GM20000 (cell line): ENCODE measurements at regions not wholly inside any gene's neighbourhood (a gene's known extent, or its start where the extent isn't known, plus 50 kb on each side); places are given as distances from the start of the nearest gene placed in this dataset.

ENCODE experiments used
- DNase-seq: peaks from one replicate; pipeline ENCODE4 v3.0.0; 2012; ENCODE audit warnings: low spot score
- CTCF ChIP-seq: IDR thresholded peaks from 2 replicates; pipeline ENCODE4 v1.5.1; 2012; ENCODE audit warnings: mild to moderate bottlenecking, control low read depth; ENCODE audit errors: extremely low read depth, missing control alignments

DNA sequence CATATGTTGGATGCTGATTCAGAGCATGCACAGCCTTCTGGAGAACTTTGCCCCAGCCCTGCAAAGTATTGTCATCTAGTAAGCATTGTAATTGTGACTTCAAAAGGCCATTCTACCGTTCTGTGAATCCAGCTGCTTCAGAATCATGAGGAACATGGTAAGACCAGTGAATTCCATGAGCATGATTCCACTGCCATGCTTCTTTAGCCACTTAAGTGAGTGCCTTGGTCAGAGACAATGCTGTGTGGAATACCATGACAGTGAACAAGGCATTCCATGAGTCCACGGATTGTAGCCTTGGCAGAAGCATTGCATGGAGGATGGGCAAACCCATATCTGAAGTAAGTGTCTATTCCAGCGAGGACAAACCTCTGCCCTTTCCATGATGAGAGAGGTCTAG lies 123.7 kb downstream of the S1PR1 start:
- TF ChIP-seq CTCF, result no peak
- DNase-seq, result no peak

DNA sequence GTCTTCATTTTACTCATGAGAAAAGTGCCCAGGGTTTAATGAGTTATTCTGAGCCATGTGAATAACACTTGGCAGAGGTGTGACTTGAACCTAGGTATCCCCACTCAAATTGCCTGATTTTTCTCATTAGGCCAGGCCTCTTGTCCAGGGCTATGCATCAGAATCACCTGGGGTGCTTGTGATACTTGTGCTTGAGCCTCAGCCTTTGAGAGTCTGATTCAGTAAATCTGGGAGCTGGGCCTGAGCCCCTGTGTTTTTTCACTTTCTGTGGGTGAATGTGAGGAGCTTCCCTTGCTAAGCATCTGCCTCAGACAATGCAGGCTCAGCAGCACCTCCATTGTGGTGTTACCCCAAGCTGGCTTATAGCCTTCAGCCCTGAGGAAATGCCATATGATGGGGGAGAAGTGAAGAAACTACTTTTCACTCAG lies 127.1 kb downstream of the S1PR1 start:
- no peak for TF ChIP-seq CTCF
- DNase-seq, result no peak

DNA sequence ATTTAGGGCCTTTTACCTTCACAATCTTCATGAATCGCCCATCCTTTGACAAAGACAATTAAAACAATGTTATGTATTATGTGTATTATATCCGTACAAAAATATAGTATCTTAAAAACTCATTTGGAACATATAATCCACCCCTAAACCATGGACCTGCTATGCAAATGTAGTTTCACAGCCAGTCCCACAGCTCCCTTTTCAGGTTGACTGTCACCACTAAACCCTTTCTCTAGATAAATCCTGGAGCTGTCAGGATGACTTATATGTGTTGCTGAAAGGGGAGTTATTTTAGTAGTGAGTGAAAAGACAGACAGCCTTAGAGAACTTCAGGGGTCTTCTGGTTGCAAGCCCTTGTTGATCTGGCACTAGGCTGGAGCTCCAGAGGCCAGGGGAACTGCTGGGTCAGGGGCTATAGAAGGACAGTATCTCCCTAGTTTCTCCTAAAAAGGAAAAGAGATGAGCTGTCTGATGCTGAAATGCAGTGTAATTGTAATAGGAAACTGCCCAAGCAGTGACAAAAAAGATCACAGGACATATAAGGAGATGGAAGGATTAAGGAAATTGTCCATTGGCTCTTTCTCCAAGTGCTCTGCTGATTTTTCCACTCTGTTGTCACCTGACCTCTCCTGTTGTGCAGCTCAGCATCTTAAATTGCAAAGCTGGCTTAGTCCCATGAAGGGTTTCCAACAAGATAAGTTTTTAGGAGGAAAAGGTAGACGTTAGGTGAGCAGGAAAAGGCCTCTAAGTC lies 127.7 kb downstream of the S1PR1 start:
- no peak for TF ChIP-seq CTCF

GRCh38 chr1:101365186-101365585 lies 128.4 kb downstream of the S1PR1 start:
- no peak for TF ChIP-seq CTCF
- DNase-seq, result no peak

More for the DNA sequence above, 127.7 kb downstream of the S1PR1 start:
- DNase-seq, result no peak

GRCh38 chr1:101365878-101366277 lies 129.1 kb downstream of the S1PR1 start:
- DNase-seq, result no peak
- no peak for TF ChIP-seq CTCF

DNA sequence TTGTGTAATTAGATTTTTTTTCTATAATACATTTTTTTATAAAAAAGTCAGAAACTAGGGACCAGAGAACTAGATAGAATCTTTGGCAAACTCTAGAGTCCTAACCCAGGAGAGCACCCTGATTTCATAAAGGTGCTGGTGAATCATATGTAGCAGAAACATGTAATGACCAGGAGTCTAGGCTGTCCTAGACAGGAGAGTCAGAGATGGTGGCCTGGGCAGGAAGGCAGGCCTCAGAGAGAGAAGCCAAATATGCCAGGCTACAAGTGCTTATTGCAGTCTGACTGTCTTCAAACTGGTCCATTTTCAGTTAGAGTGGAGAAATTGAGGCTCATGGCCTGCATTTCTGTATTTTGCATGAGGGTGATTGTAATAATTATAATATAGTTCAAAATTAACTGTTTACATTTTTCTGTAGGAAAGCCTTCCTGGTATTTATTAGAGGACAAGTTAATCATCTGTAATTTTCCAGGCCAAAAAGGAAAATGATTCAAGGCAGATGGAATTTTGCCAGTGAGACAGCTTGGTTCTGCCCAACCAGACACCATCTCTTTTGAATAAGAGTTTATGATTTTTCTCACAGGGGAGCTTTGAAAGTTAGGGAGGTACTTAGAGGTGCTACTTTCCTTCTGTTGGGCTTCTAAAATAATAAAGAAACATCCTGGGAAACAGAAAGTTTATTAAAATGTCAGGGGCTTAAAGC lies 129.8 kb downstream of the S1PR1 start:
- DNase-seq, result no peak
- no peak for TF ChIP-seq CTCF

DNA sequence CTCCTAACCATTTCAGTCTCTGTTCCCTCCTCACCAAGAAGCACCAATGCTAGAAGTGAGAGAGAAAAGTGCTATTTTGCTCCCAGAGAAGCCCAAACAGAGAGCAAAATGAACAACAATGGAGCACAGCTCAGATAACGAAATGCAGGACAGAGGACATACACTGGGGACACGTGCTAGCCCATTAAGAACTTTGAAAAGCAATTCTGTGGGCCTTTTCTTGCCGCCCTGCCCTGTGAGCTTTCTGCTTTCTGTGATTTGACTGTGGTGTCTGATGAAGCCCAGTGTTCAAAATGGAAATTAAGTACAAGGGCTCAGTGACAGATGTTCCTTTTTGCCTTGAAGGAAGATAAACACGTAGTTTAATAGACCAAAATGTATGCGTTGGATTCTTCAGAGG lies 130.8 kb downstream of the S1PR1 start:
- no peak for DNase-seq
- TF ChIP-seq CTCF, result no peak
